HG03103 (cell line): ENCODE measurements at regions not wholly inside any gene's neighbourhood (a gene's known extent, or its start where the extent isn't known, plus 50 kb on each side); places are given as distances from the start of the nearest gene placed in this dataset.

ENCODE experiments used
- ATAC-seq: cut with Tn5 transposase; IDR thresholded peaks from one replicate; pipeline ENCODE4 v1.9.1; 2021; ENCODE audit warnings: low read depth; ENCODE audit not compliant: unreplicated experiment

DNA sequence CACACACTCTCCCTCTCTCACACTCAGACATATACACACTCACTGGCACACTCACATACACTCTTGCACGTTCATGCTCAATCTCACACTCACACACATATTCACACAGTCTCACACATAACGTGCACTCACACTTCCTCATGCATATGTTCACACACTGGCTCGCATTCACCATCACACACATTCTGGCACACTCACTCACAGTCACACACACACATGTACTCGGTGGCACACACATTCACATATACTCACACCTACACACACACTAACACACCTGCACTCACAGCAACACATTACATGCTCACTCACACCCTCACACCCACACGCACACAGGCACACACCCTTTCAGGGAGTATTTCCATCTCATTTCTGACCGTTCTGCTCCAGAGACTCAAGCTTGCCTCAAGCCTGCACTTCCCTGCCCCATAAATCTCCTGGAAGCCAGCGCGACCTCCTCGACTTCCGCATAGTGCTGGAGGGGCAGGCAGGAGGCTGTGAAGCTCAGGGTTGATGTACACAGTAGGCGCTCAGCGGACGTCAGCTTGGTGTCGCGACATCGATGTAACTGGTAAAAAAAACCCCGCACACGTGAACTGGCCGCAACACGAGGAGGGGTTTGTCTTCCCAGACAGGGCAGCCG is 66.7 kb upstream of the FOXF1 start:
- no peak for ATAC-seq

GRCh38 chr16:86444261-86444660 is 66.1 kb upstream of the FOXF1 start:
- ATAC-seq = no peak

DNA sequence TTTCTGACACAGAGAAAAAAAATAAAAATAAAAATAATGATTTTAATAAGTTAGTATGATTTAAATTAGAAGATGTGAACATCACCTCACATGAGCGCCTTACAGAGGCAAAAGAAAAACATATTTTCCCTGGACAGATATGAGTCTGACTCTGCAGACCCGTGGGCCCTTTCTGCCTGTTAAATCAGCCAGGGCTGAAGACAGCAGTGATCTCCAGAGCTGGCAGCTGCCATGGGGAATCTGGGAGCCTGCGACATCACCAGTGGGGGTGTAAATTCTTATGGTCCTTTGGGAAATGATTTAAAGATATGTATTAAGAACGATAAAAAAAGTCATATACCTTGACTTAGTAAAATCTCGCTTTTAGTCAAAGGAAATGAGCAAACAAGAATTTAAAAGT is 65.7 kb upstream of the FOXF1 start:
- ATAC-seq = no peak

DNA sequence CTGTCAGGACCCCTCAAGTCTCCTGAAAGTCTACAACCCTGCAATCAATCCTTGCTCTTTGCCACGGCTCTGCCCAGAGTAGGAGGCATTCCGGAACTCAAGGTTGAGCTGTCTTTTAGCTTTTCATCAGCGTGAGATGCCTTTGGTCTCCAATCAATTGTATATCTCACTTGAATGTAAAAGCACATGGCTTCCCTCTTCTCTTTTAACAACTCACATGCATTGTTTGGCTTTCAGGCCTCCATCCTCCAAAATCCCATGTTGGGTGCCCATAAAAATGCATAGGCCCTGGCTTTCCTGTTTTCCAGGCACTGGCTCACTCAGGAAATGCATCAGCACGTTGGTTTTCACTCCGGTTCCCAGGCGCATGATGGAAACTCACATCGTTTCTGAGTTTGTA is 64.0 kb upstream of the FOXF1 start:
- ATAC-seq = no peak

GRCh38 chr16:86447228-86447627 is 63.1 kb upstream of the FOXF1 start:
- ATAC-seq = no peak

GRCh38 chr16:86448306-86448890 is 61.9 kb upstream of the FOXF1 start:
- ATAC-seq = no peak

DNA sequence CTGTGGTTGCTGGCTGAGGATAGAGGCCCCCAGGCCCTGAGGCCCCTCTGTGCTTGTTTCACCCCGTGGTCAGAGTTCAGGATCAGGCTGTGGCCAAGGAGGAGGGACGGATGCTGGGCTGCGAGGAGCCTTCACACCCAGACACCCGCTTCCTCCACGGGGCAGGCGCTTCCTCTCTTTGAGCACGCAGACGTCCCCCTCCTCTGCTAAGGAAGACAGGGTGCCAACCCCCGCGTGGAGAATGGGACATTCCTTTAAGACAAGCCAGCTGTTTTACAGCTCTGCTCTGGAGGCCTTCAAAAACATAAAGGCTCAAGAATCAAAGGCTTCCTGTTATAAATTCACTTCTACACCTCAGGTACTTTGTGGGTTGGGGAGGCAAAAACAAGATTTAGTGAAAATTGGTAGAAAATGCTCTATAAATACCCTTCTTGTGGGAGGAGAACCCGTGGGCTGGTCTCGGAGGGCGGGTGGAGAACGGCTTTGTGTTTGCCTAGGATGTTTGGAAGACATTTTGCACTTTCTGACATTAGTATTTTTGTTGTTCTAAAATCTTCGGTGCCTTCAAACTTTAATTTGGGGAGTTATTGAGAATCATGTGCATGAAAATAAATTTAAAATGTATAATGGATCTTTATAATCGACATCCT is 60.8 kb upstream of the FOXF1 start:
- ATAC-seq = no peak

DNA sequence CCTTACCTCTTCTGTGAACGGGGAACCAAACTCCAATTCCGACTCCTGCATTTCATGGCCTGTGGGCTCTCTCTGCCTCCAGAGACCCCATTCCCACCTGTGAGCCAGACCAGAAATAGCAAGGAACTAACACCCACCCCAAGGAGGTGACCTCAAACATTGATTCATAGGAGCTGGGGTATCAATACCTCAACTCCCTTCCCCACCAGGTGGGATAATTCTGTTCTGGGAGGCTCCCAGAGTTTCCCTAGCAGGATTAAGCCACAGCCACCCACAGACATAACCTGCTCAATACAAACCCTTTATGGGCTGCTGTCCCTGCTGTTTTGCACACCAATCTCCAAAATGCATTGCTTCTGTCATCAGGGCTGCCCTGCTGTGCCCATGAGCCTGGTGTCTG is 59.6 kb upstream of the FOXF1 start:
- ATAC-seq = no peak

- ATAC-seq = no peak
These were observed 57.9 kb upstream of the FOXF1 start for GRCh38 chr16:86452451-86452850.

DNA sequence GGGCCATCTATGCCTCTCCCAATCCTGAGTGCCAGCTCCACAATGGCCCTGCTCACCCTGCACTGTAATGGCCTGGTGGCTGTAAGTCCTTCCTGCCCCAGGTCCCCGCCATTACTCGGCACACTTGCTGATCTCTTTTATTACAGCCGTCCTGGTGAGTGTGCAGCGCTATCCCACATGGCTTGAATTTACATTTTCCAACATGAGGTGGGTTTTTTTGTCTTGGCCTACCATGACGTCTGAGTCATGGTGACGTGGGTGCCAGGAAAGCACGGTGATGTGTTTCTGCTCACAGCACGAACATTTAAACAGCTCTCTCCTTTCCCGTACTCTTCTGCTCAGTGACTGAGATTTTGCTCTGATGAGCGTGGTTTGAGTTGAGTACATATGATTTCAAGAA is 55.2 kb upstream of the FOXF1 start:
- ATAC-seq = no peak

DNA sequence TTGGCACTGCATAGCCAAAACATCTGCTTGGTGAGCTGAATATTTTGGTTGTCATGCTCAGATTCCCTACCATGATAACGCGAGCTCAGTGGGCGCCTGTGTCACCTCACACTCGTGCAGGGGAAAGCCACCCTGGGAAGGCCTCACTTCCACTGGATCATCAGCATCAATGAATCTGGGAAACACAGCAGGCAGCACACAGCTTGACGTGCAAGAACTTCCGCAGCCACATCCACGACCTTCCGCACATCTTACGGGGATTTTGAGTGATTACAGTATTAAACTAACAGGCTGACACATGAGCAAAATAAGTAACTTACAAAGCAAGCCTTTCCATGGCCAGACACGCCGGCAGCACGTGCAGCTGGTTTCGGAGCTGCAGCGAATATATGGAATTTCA is 54.7 kb upstream of the FOXF1 start:
- ATAC-seq = no peak

- ATAC-seq = no peak
These were observed 52.7 kb upstream of the FOXF1 start for GRCh38 chr16:86457501-86458148.

DNA sequence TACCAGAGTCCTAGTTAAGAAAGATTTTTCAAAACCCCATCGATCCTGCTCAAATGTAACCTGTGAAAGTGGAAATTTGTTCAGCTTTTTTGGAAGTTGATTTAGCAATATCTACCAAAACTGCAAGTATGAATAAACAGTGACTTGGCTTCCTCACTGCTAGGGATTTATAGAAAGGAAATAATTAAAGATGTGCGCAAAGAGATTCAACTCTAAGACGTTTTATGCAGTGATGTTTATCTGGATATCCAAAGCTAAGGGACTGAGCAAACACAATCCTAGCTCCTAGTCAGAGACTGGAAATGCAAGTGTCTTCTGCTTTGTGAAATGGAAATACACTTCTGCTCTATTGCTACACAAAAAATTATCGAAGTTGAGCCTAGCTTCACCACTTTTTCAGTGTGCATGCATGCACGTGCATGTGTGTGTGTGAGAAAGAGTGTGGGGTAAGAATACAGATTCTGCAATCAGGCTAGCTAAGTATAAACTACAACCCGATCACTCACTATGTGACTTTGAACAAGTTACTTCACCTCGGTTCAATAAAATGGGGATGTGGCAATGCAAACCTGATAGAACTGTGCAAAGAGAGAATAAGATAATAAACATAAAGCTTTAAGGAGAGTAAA is 52.1 kb upstream of the FOXF1 start:
- ATAC-seq = no peak

DNA sequence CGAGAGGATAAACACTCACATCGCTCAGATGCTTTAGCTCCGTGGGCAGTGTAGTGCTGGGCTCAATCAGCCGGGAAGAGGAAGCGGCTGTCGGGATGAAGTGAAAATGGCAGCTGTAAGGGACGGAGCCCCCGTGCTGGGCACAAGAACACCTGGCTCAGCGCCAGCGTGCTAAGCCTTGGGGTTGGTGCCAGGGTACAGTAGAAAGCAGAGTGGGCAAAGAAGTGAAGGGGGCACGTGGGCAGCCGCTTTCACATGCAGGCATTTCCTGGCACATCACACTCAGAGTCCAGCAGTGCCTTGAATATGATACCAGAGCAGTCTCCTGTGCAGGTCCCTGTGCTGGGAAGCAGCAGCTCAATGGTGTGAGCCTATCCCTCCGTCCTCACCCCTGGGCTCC is 51.1 kb upstream of the FOXF1 start:
- no peak for ATAC-seq
